GM12878 (cell line): ENCODE measurements at regions not wholly inside any gene's neighbourhood (a gene's known extent, or its start where the extent isn't known, plus 50 kb on each side); places are given as distances from the start of the nearest gene placed in this dataset.

Experiments used
- ATAC-seq: fragments of 200-7000 bp; cut with Tn5 transposase; 3 replicates; pipeline ENCODE4 v1.9.1; 2020; ENCODE audit warnings: mild to moderate bottlenecking, moderate library complexity
- BruUV-seq: library from RNA; stranded (reverse); fragments of 400-500 nt; replicated peaks from 2 replicates; lab custom pipeline; 2021; lab: Mats Ljungman, UMichigan
- CTCF ChIA-PET: fragments of 300-600 bp; sonication (Branson Sonifier 250); formaldehyde crosslinking; extraction: SDS; loops from one replicate; lab custom pipeline; 2021; ENCODE audit warnings: inconsistent platforms; lab: Yijun Ruan, JAX
- POLR2A ChIA-PET: fragments of 350-600 bp; formaldehyde crosslinking; extraction: SDS; loops from one replicate; lab custom pipeline; 2021; ENCODE audit warnings: inconsistent platforms; lab: Charles Lee
- RAD21 ChIA-PET: fragments of 300-600 bp; sonication (Branson Sonifier 250); formaldehyde crosslinking; loops from one replicate; lab custom pipeline; 2023; ENCODE audit warnings: antibody characterized with exemption; ENCODE audit not compliant: unreplicated experiment; lab: Charles Lee
- SMC1A ChIA-PET: fragments of 300-600 bp; sonication (Branson Sonifier 250); formaldehyde crosslinking; loops from one replicate; lab custom pipeline; 2023; ENCODE audit not compliant: unreplicated experiment, uncharacterized antibody; lab: Charles Lee
- DNase-seq: peaks from one replicate; pipeline ENCODE4 v3.0.0-alpha.2; 2011; ENCODE audit warnings: low read depth, low spot score
- FAIRE-seq: peaks from 3 replicates; lab custom pipeline; 2011; peaks lifted over from hg19 to GRCh38; lab: Jason Lieb, UNC
- H2AFZ ChIP-seq: 2 replicates; pipeline ENCODE4 v1.6.0; 2011; ENCODE audit warnings: low read depth, low read length, control low read depth; ENCODE audit not compliant: control insufficient read depth
- H3K27ac ChIP-seq: 2 replicates; pipeline ENCODE4 v1.5.1; 2011; ENCODE audit warnings: control low read depth; ENCODE audit not compliant: control insufficient read depth, insufficient read depth
- H3K27me3 ChIP-seq, 2 experiments: replicated peaks in 1 of 2; 2 replicates each; pipeline versions ENCODE4 v1.6.0 to v1.6.1; 2011; ENCODE audit warnings: low read length in 1 of 2; ENCODE audit not compliant: control insufficient read depth in 2 of 2, insufficient read depth in 2 of 2
- H3K36me3 ChIP-seq, 2 experiments: 2 replicates each; pipeline ENCODE4 v1.5.1; 2011; ENCODE audit warnings: low read length in 1 of 2; ENCODE audit not compliant: control insufficient read depth in 2 of 2, insufficient read depth in 2 of 2
- H3K4me1 ChIP-seq: 2 replicates; pipeline ENCODE4 v1.6.1; 2011; ENCODE audit warnings: mild to moderate bottlenecking, low read length, moderate library complexity, mixed read lengths; ENCODE audit not compliant: control insufficient read depth, insufficient read depth
- H3K4me2 ChIP-seq: 2 replicates; pipeline ENCODE4 v1.6.0; 2011; ENCODE audit warnings: control low read depth; ENCODE audit not compliant: control insufficient read depth, insufficient read depth
- H3K4me3 ChIP-seq: fragments of 200-600 bp; sonication (generic); 2 replicates; pipeline ENCODE4 v1.5.1; 2016
- H3K79me2 ChIP-seq: 2 replicates; pipeline ENCODE4 v1.6.0; 2011; ENCODE audit warnings: low read length; ENCODE audit not compliant: control insufficient read depth, insufficient read depth
- H3K9ac ChIP-seq: 2 replicates; pipeline ENCODE4 v1.8.0; 2011; ENCODE audit warnings: low read length, control low read depth, mixed read lengths; ENCODE audit not compliant: control insufficient read depth, insufficient read depth
- H3K9me3 ChIP-seq: replicated peaks from 3 replicates; pipeline ENCODE4 v1.5.1; 2011; ENCODE audit warnings: mild to moderate bottlenecking, low read length; ENCODE audit not compliant: control insufficient read depth, insufficient read depth
- H4K20me1 ChIP-seq: 2 replicates; pipeline ENCODE4 v1.6.0; 2011; ENCODE audit not compliant: control insufficient read depth, insufficient read depth
- BRCA1 ChIP-seq: IDR thresholded peaks from 2 replicates; pipeline ENCODE4 v1.6.1; 2011; ENCODE audit warnings: low read depth, low read length, improper control_type of control experiment
- CREB1 ChIP-seq: IDR thresholded peaks from 2 replicates; pipeline ENCODE4 v1.6.1; 2012; ENCODE audit warnings: low read depth, mild to moderate bottlenecking, inconsistent platforms
- LARP7 ChIP-seq: fragments of 450-650 bp; IDR thresholded peaks from 2 replicates; pipeline ENCODE4 v1.6.1; 2017; ENCODE audit warnings: mild to moderate bottlenecking
- MYB ChIP-seq: fragments of 150-350 bp; IDR thresholded peaks from 2 replicates; pipeline ENCODE4 v1.6.1; 2014; ENCODE audit warnings: mild to moderate bottlenecking, low read depth, low read length, borderline replicate concordance
- RUNX3 ChIP-seq: IDR thresholded peaks from 2 replicates; pipeline ENCODE4 v1.6.1; 2012; ENCODE audit warnings: low read length, inconsistent platforms
- SMARCA5 ChIP-seq: fragments of 450-650 bp; IDR thresholded peaks from 2 replicates; pipeline ENCODE4 v1.6.1; 2017; ENCODE audit warnings: mild to moderate bottlenecking
- SRF ChIP-seq, 2 experiments: IDR thresholded peaks; 2 replicates each; pipeline ENCODE4 v1.6.1; 2011; ENCODE audit warnings: low read depth in 2 of 2, low read length in 2 of 2, mild to moderate bottlenecking in 1 of 2, moderate library complexity in 1 of 2
- WGBS: methylation state at CpG from one replicate; pipeline ENCODE4 v1.1.6; 2016; ENCODE audit warnings: low lambda C conversion rate; ENCODE audit not compliant: insufficient replicate concordance, insufficient coverage; ENCODE audit errors: missing lambda C conversion rate; 5-methylcytosine and 5-hydroxymethylcytosine counted together
- in situ Hi-C: fragments of 300-500 bp; cut with MboI; formaldehyde crosslinking; loops from 9 replicates; pipeline ENCODE4 v1.14.3; 2018; ENCODE audit warnings: mixed read lengths
- intact Hi-C: fragments of 100-400 bp; cut with micrococcal nuclease; formaldehyde crosslinking; loops from one replicate; pipeline ENCODE4 v1.14.2; 2022; ENCODE audit not compliant: unreplicated experiment
- TF ChIP-seq, protein P1 (sequence below): IDR thresholded peaks from 2 replicates; pipeline ENCODE4 v1.6.1; 2012; ENCODE audit warnings: improper control_type of control experiment, low read depth, low read length; ENCODE audit not compliant: insufficient replicate concordance
- TF ChIP-seq, protein P2 (sequence below): fragments of 450-650 bp; IDR thresholded peaks from 2 replicates; pipeline ENCODE4 v1.6.1; 2017; ENCODE audit warnings: borderline replicate concordance

DNA sequence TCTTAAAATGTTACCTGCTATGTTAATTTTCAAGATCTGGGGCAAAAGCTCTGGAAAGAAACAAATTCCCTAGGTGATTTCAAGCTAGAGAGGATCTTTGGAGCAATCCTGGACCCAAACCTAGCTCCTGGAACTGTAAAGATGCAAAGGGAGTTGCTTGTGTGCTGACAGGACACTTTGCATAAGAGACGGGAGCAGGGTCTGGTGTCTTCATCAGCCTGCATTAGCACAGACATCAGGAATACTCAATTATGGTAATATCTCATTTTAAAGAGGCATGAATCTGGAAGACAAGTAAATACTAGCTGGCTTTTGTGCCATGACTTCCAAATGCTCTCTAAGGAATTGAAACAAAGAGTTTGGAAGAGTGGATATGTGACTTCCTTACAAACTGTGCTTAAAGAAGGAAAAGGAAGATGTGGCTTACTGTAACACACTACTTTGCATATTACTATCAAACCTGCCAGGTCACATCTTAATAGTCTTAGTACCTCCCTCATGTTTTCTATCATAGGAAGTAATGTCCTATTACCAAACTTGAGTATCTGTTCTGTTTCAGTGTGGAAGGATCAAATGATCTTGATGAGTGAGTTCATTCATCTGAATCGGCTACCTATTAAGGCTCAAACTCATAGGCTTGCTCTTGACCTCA is 193.4 kb downstream of the ALDH8A1 start:
- Histone ChIP-seq H3K4me1 (no peaks in the 10 kb centered on the region), H2AFZ (no peak overlapping the region), H3K36me3 (no peaks in the 10 kb centered on the region), H3K9me3 (no peaks in the 10 kb centered on the region), H3K27me3 (peaks cover 0 to 3% of the 10 kb centered on the region in 2 experiments; a peak in 1 of 4 replicates), H3K4me3 (no peak overlapping the region), H3K4me2 (no peak overlapping the region), H3K79me2 (no peaks in the 10 kb centered on the region), H3K9ac (no peak overlapping the region), H3K27ac (no peak overlapping the region), H4K20me1 (no peaks in the 10 kb centered on the region)
- in situ Hi-C loops = no loop called here
- DNase-seq (no peak), ATAC-seq (no peak), FAIRE-seq (no peak)
- intact Hi-C loops = no loop called here
- ChIA-PET POLR2A (no interaction called here), CTCF (no interaction called here), RAD21 (no interaction called here), SMC1A (interaction anchor here (1.5 kb wide), 1 partner anchor 24 kb away, joined by 3 read pairs; no protein-coding TSS in a partner anchor)
- 8% methylated on average over 2 of the region's 2 CpGs for WGBS
- no TSS peak for BruUV-seq
- no peak for TF ChIP-seq LARP7
- TF ChIP-seq SMARCA5 = no peak
- no peak for TF ChIP-seq MYB
- no peak for TF ChIP-seq BRCA1
- TF ChIP-seq SRF (IDR thresholded peaks at IDR 0.05; ENCODE audit: low read depth in 2 of 2, low read length in 2 of 2) = no peak
- TF ChIP-seq, protein P1, sequence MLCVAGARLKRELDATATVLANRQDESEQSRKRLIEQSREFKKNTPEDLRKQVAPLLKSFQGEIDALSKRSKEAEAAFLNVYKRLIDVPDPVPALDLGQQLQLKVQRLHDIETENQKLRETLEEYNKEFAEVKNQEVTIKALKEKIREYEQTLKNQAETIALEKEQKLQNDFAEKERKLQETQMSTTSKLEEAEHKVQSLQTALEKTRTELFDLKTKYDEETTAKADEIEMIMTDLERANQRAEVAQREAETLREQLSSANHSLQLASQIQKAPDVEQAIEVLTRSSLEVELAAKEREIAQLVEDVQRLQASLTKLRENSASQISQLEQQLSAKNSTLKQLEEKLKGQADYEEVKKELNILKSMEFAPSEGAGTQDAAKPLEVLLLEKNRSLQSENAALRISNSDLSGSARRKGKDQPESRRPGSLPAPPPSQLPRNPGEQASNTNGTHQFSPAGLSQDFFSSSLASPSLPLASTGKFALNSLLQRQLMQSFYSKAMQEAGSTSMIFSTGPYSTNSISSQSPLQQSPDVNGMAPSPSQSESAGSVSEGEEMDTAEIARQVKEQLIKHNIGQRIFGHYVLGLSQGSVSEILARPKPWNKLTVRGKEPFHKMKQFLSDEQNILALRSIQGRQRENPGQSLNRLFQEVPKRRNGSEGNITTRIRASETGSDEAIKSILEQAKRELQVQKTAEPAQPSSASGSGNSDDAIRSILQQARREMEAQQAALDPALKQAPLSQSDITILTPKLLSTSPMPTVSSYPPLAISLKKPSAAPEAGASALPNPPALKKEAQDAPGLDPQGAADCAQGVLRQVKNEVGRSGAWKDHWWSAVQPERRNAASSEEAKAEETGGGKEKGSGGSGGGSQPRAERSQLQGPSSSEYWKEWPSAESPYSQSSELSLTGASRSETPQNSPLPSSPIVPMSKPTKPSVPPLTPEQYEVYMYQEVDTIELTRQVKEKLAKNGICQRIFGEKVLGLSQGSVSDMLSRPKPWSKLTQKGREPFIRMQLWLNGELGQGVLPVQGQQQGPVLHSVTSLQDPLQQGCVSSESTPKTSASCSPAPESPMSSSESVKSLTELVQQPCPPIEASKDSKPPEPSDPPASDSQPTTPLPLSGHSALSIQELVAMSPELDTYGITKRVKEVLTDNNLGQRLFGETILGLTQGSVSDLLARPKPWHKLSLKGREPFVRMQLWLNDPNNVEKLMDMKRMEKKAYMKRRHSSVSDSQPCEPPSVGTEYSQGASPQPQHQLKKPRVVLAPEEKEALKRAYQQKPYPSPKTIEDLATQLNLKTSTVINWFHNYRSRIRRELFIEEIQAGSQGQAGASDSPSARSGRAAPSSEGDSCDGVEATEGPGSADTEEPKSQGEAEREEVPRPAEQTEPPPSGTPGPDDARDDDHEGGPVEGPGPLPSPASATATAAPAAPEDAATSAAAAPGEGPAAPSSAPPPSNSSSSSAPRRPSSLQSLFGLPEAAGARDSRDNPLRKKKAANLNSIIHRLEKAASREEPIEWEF = no peak
- TF ChIP-seq CREB1 = no peak
- no peak for TF ChIP-seq RUNX3
- TF ChIP-seq, protein P2, sequence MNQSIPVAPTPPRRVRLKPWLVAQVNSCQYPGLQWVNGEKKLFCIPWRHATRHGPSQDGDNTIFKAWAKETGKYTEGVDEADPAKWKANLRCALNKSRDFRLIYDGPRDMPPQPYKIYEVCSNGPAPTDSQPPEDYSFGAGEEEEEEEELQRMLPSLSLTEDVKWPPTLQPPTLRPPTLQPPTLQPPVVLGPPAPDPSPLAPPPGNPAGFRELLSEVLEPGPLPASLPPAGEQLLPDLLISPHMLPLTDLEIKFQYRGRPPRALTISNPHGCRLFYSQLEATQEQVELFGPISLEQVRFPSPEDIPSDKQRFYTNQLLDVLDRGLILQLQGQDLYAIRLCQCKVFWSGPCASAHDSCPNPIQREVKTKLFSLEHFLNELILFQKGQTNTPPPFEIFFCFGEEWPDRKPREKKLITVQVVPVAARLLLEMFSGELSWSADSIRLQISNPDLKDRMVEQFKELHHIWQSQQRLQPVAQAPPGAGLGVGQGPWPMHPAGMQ = no peak
